T-helper 17 cell (primary cell): ENCODE measurements at regions not wholly inside any gene's neighbourhood (a gene's known extent, or its start where the extent isn't known, plus 50 kb on each side); places are given as distances from the start of the nearest gene placed in this dataset.
A peak's percentile ranks its signal among the peaks of the same experiment; 100 is the strongest.
"Not testable (repeated sequence)": the region's sequence is repeated elsewhere in the genome, so short reads cannot be mapped to it uniquely, and the experiment has no call there.

Source experiments
- ATAC-seq: fragments of 150-1000 bp; cut with Tn5 transposase; 2 replicates; pipeline ENCODE4 v1.10.0; 2021; ENCODE audit warnings: mild to moderate bottlenecking, moderate library complexity
- DNase-seq, 3 donors: peaks; one replicate each; pipeline versions ENCODE4 v3.0.0 to v3.0.0-alpha.2; 2020 to 2021
- H3K9me3 ChIP-seq: one replicate; pipeline ENCODE4 v1.7.0; 2013; ENCODE audit warnings: low read length, mild to moderate bottlenecking; ENCODE audit not compliant: control insufficient read depth, poor library complexity, severe bottlenecking
- H3K27ac Mint-ChIP-seq: one replicate; pipeline ENCODE4 v1.8.0; 2022; ENCODE audit warnings: mild to moderate bottlenecking, moderate library complexity, mixed read lengths
- H3K27me3 Mint-ChIP-seq: one replicate; pipeline ENCODE4 v1.8.0; 2022; ENCODE audit warnings: mixed read lengths
- H3K36me3 Mint-ChIP-seq: one replicate; pipeline ENCODE4 v1.8.0; 2022; ENCODE audit warnings: low read depth, mixed read lengths
- H3K4me1 Mint-ChIP-seq: one replicate; pipeline ENCODE4 v1.8.0; 2022; ENCODE audit warnings: mild to moderate bottlenecking, mixed read lengths
- H3K4me3 Mint-ChIP-seq: one replicate; pipeline ENCODE4 v1.8.0; 2022; ENCODE audit warnings: mild to moderate bottlenecking, moderate library complexity, mixed read lengths

DNA sequence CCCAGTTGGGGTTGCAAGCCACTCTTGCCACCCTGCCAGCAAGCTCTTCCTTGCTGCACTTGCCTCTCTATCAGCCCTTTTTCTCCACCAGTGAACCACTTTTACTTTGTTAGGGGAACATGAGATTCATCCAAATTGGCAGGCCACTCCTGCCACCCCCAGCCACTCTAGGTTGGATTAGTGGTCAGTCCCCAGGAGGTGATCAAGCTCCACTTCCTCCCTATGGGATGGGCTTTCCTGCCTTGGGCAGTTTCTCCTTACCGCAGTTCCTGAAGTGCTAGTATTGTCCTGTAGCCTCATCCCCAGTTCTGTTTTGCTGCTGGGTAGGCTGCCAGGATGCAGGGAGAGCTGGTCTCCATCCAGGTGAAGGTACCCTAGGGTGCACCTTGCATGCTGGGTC lies 104.5 kb downstream of the ALG10 start:
- H3K9me3 ChIP-seq, result no peaks in the 10 kb centered on the region
- Mint-ChIP-seq H3K36me3 (peaks cover 6% of the 10 kb centered on the region), H3K4me3 (peak overlapping the region; percentile 85), H3K4me1 (peaks cover 16% of the 10 kb centered on the region), H3K27ac (peak overlapping the region; percentile 32), H3K27me3 (peaks cover 20% of the 10 kb centered on the region)
- ATAC-seq (no peak), DNase-seq (no peak)

DNA sequence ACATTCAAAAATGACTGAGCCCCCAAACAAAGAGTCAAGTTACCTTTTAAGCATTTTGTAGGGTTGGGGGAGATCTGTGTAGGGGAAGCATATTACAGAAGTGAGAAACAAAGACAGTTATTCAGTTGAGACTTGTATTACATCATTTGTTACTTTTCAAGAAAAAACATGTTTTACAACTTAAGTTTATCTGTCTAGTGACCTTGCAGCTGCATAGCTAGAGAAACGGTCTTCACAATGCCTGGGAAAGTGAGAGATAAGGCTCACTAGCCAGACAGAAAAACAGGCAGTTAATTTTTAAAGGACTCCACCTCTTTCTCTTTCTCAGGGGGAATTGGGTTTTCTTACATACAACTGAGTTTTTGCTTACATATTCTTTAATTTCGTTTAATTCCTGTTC lies 105.1 kb downstream of the ALG10 start:
- H3K36me3 Mint-ChIP-seq, H3K4me3 Mint-ChIP-seq, ATAC-seq, H3K27ac Mint-ChIP-seq, H3K9me3 ChIP-seq, DNase-seq: not testable (repeated sequence)
- Mint-ChIP-seq H3K27me3 (peaks cover 20% of the 10 kb centered on the region), H3K4me1 (peaks cover 16% of the 10 kb centered on the region)

DNA sequence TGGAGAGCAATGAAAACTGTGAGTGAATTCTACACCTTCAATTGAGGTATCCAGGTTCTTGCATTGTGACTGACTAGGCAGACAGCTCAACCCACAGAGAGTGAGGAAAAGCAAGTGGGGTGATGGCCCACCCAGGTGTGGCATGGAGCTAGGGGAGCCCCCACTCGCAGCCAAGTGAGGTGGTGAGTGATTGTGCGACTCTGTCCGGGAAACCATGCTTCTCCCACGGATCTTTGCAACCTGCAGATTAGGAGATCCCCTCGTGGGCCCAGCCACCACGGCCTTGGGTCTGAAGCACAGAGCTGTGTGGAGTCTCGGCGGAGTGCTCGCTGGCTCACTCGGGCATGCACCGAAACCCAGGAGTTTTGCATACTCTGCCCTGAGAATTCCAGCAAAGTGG lies 120.1 kb downstream of the ALG10 start:
- no peaks in the 10 kb centered on the region for H3K4me1 Mint-ChIP-seq

DNA sequence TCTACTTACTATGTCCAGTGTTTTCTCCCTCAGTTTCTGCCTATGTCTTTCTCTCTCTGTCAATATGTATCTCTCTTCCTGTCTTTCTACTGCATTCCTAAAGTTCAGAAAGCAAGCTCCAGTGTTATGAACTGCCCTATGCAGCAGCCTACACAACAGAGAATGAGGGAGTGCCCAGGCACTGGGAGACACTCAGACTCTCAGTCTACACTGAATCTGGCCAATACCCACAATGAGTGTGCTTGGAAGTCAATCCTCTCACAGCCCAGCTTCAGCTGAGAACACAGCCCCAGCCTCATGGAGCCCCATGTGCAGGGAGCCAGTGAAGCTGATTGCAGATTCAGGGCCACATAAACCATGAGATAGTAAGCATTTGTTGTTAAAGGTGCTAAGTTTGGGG lies 128.7 kb downstream of the ALG10 start:
- ATAC-seq (no peak), DNase-seq (no peak)
- no peaks in the 10 kb centered on the region for H3K9me3 ChIP-seq
- Mint-ChIP-seq H3K27me3 (no peaks in the 10 kb centered on the region), H3K4me3 (no peak overlapping the region), H3K4me1 (peaks cover 8% of the 10 kb centered on the region), H3K27ac (no peak overlapping the region), H3K36me3 (peaks cover 2% of the 10 kb centered on the region)

More for the DNA sequence above, 120.1 kb downstream of the ALG10 start:
- Mint-ChIP-seq H3K36me3 (no peaks in the 10 kb centered on the region), H3K4me3 (no peak overlapping the region), H3K27ac (no peak overlapping the region), H3K27me3 (peaks cover 7% of the 10 kb centered on the region)
- no peaks in the 10 kb centered on the region for H3K9me3 ChIP-seq
- ATAC-seq (no peak), DNase-seq (no peak)

DNA sequence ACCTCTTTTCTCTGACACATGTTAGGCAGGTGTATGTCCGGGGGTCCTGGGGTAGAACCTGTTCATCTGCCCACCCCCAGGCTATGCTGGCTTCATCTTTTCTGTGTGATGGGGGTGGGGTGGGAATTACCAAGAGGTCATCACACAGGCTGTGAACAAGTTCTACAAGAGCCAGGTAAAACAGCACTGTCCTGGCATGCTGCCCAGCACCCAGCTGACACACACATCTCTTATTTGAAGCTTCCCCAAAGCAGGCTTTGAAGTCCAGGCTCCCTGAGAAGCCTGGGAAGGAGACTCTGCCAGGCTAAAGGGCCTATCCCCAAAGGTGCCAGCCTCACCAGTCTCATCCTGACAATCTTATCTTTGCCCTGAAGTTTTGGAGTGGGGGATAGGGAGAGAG lies 141.1 kb downstream of the ALG10 start:
- H3K9me3 ChIP-seq, result no peaks in the 10 kb centered on the region
- Mint-ChIP-seq H3K4me3 (no peak overlapping the region), H3K36me3 (no peaks in the 10 kb centered on the region), H3K27me3 (peaks cover 13% of the 10 kb centered on the region), H3K4me1 (no peaks in the 10 kb centered on the region), H3K27ac (no peak overlapping the region)
- no peak for ATAC-seq
- no peak for DNase-seq

DNA sequence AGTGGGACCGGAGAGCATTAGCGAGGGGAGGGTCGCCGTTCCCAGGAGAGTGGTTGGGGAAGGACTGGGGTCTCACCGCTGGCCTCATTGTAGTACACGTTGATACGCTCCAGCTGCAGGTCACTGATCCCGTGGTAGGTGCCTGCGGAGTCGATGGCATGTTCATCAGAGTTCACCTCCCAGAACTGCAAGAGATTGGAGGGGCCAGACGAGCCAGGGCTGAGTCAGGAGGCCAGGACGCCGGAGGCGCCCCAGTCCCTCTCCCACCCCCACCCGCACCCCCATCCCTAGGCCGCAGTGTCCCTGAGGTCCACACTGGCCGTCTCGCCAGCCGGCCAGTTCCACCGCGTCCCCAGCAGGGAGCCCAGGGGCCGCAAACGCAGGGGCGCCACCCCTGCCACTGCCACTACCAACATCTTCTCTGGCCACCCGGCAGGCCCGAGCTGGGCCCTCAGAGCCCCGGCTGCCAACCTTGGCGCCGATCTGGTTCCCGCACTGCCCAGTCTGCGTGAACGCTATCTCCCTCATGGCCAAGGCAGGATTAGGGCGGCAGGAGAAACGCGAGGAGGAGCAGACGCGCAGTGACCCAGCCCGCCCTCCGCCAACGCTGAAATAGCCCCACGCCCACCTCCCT lies 144.2 kb downstream of the ALG10 start:
- DNase-seq (no peak), ATAC-seq (no peak)
- Mint-ChIP-seq H3K36me3 (no peaks in the 10 kb centered on the region), H3K27ac (no peak overlapping the region), H3K4me3 (no peak overlapping the region), H3K27me3 (peaks cover 5% of the 10 kb centered on the region), H3K4me1 (no peaks in the 10 kb centered on the region)
- H3K9me3 ChIP-seq, result no peaks in the 10 kb centered on the region

DNA sequence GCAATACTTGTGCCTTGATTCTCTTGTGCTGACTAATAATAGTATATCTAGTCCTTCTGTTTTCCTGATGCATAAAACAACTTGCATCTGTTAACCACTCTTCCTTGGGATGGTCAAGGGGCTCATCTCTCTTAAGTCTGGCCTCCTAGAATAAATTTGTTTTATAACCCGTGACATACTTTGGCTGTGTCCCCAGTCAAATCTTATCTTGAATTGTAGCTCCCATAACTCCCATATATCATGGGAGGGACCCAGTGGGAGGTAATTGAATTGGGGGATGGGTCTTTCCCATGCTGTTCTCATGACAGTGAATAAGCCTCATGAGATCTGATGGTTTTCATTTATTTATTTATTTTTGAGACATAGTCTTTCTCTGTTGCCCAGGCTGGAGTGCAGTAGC lies 146.2 kb downstream of the ALG10 start:
- not testable (repeated sequence) for H3K36me3 Mint-ChIP-seq, ATAC-seq, H3K4me3 Mint-ChIP-seq, H3K27me3 Mint-ChIP-seq, H3K9me3 ChIP-seq, H3K4me1 Mint-ChIP-seq, H3K27ac Mint-ChIP-seq, DNase-seq

DNA sequence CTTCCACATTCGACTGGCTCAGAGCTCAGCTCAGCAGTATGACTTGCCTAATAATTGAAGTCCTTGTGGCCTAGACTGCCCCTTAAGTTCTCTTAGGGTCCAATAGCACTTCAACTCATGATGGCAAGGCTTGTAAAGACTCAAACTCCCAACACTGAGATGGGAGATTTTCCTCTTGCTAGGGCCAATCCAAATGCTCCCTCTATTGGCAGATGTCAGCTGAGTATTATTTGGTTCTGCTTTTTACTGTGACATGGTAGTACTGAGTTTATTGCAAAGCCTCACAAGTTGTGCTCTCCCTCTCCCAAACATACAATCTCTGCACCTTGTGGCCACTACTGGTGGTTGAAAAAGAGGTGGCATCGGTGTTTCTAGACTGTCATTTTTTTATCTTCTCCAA lies 164.2 kb downstream of the ALG10 start:
- H3K4me3 Mint-ChIP-seq, result no peak overlapping the region
- no peak for DNase-seq
- H3K27ac Mint-ChIP-seq, result no peak overlapping the region
- ATAC-seq, result no peak
- peaks cover 25% of the 10 kb centered on the region for H3K27me3 Mint-ChIP-seq
- no peaks in the 10 kb centered on the region for H3K36me3 Mint-ChIP-seq
- H3K4me1 Mint-ChIP-seq, result no peaks in the 10 kb centered on the region
- H3K9me3 ChIP-seq, result no peaks in the 10 kb centered on the region

DNA sequence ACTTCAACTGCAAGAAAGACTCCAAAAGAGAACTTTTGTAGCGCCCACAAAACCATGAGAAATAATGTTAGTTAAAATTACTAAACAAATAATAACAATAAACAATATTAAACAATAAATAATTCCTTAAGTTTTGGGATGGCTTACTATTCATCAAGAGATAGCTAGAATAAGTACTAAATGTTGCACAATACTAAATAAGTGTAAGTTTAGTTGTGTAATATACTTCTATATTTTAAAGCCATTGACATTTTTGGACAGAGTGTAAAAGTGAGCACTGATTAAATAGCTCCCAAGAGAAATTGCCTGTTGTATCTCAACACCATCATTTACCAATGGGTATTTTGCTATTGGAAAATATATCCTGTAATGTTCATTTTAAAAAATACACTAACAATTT lies 166.7 kb downstream of the ALG10 start:
- no peaks in the 10 kb centered on the region for H3K36me3 Mint-ChIP-seq
- H3K4me1 Mint-ChIP-seq, result peaks cover 4% of the 10 kb centered on the region
- no peak overlapping the region for H3K4me3 Mint-ChIP-seq
- ATAC-seq, result no peak
- no peaks in the 10 kb centered on the region for H3K9me3 ChIP-seq
- H3K27ac Mint-ChIP-seq, result no peak overlapping the region
- H3K27me3 Mint-ChIP-seq, result peaks cover 43% of the 10 kb centered on the region
- no peak for DNase-seq

DNA sequence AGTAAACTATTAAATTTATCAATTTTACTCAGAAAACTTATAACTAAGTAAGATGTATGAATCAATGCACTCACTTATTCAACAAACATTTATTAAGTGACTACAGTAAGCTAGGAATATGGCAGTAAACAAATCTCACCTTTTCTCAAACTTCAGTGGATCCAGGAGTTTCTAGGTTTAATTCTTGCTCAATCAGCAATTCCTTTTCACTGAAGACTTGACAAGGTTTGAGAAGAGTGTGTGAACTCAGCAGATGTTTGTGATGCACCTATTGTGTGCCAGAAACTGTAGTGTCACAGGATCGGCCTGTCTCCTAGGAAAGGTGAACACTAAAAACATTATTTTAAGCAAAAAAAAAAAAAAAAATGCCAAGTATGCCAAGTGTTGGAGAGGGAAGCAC lies 167.8 kb downstream of the ALG10 start:
- Mint-ChIP-seq H3K27me3 (peaks cover 54% of the 10 kb centered on the region), H3K4me1 (peaks cover 4% of the 10 kb centered on the region), H3K27ac (no peak overlapping the region), H3K36me3 (no peaks in the 10 kb centered on the region), H3K4me3 (no peak overlapping the region)
- DNase-seq (no peak), ATAC-seq (no peak)
- H3K9me3 ChIP-seq, result no peaks in the 10 kb centered on the region

DNA sequence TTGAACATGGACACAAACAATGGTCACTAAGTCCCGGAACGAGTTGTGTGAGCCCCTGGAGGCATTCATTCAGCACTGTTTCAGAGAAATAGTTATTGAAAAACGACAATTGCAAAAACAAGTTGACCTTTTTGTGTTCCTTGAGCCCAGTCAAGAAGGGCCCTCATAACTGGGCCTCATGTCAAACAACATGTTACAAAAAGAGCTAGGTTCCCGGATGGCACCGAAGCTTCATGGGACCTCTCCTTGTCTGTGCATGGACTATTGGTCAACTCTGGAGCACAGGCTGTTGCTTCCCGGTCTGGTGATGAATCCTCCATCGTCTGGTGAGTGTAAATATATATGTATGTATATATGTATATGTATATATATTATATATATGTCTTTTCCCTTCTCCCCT lies 176.6 kb downstream of the ALG10 start:
- Mint-ChIP-seq H3K4me1 (no peaks in the 10 kb centered on the region), H3K36me3 (no peaks in the 10 kb centered on the region), H3K4me3 (no peak overlapping the region), H3K27me3 (peaks cover 33% of the 10 kb centered on the region), H3K27ac (no peak overlapping the region)
- no peaks in the 10 kb centered on the region for H3K9me3 ChIP-seq
- DNase-seq (no peak), ATAC-seq (no peak)

DNA sequence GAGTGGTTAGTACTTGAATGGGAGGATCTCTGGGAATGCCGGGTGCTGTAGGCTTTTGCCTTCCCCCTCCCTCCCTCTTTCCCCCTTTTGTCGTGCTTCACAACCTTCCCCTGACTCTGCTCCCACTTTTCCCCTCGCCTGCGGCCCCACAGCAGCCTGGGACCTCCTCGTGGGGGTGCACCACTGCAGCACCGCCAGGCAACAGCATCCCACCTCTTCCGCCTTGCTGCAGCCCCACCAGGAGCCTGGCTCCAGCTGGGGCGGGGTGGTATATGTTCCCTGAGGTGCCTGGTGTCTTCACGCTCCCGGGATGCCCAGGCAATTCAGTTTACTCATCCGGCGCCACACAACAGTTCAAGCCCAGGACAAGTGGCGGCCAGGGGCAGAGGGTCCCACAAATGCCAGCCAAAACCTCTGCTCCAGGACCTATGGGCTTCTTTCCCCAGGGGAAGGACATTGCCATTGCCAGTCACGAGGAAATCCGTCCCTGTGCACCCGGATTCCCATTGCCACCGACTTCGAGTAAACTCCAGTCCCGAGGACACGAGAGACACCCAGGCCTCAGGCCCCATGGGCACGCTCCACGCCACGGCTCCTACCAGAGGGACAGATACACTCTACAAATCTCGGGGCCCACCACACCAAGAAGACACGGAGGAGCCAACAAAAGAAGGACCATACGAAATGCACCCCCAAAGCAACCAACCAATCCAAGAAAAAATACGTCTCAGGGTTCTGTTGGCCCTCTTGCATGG lies 181.7 kb downstream of the ALG10 start:
- H3K27ac Mint-ChIP-seq, result no peak overlapping the region

DNA sequence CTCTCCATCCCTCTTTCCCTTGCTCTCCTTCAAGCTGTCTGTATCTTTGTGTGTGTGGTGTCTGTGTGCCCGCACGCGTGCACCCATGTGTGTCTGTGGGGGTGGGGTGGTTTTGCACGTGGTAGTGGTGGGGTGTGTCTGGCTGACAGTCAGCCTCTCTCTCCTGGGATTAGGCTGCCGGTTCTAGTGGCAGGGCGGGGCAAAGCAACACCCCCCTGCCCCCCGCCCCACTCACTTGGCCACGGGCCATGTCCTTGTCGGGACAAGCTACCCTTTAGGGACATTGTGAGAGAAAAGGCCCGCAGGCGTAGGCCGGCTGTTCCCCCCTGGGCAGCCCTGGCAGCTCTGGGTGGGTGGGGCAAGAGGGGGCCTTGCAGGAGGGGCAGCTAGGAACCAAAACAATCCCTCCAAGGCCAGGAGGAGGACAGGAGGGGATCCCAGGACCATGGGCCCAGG lies 182.6 kb downstream of the ALG10 start:
- H3K36me3 Mint-ChIP-seq, result no peaks in the 10 kb centered on the region
- no peaks in the 10 kb centered on the region for H3K9me3 ChIP-seq
- ATAC-seq (no peak), DNase-seq (no peak)
- H3K4me3 Mint-ChIP-seq, result no peak overlapping the region
- H3K27me3 Mint-ChIP-seq, result no peaks in the 10 kb centered on the region
- H3K27ac Mint-ChIP-seq, result no peak overlapping the region
- H3K4me1 Mint-ChIP-seq, result peaks cover 2% of the 10 kb centered on the region

More for the DNA sequence above, 181.7 kb downstream of the ALG10 start:
- Mint-ChIP-seq H3K27me3 (no peaks in the 10 kb centered on the region), H3K36me3 (no peaks in the 10 kb centered on the region), H3K4me1 (peaks cover 2% of the 10 kb centered on the region), H3K4me3 (no peak overlapping the region)
- ATAC-seq (no peak), DNase-seq (no peak)
- no peaks in the 10 kb centered on the region for H3K9me3 ChIP-seq

DNA sequence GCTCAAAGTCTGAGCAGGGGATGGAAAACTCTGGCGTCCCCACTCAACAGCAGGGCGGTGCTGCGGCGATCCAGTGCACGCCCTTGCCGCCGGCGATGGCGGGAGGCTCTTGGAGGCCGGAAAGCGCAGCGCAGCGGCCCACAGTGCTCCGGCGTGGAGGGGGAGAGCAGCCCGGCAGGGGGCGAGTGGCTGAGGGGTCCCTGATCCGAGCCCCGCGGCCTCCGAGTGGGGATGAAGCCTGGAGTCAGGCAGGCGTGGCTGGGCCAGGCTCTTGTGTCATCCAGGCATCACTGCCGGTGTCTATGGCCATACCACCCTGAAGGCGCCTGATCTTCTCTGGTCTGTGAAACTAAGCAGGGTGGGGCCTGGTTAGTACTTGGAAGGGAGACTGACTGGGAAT lies 183.1 kb downstream of the ALG10 start:
- ATAC-seq (no peak), DNase-seq (no peak)
- Mint-ChIP-seq H3K4me3 (no peak overlapping the region), H3K4me1 (peaks cover 2% of the 10 kb centered on the region), H3K27ac (no peak overlapping the region), H3K27me3 (no peaks in the 10 kb centered on the region), H3K36me3 (no peaks in the 10 kb centered on the region)
- no peaks in the 10 kb centered on the region for H3K9me3 ChIP-seq
